ENCODE measurements at regions not wholly inside any gene's neighbourhood (a gene's known extent, or its start where the extent isn't known, plus 50 kb on each side); places are given as distances from the start of the nearest gene placed in this dataset.

- Histone ChIP-seq H3K9me3 (ENCODE audit: control insufficient read depth, insufficient read depth, low read length) (no peaks in the 10 kb centered on the region), H3K27ac (ENCODE audit: low read depth, low read length) (no peak overlapping the region), H3K4me2 (ENCODE audit: low read length) (no peak overlapping the region), H3K36me3 (ENCODE audit: control insufficient read depth, low read length) (no peaks in the 10 kb centered on the region), H4K20me1 (ENCODE audit: control insufficient read depth, insufficient read depth, low read depth, low read length) (no peaks in the 10 kb centered on the region), H3F3A (ENCODE audit: control insufficient read depth, insufficient read depth) (no peaks in the 10 kb centered on the region), H3K4me1 (ENCODE audit: control insufficient read depth, low read length) (no peaks in the 10 kb centered on the region), H3K9me2 (replicated peaks; ENCODE audit: control insufficient read depth, low read length) (no peaks in the 10 kb centered on the region), H3K79me2 (ENCODE audit: control insufficient read depth, low read length) (no peaks in the 10 kb centered on the region), H3K27me3 (ENCODE audit: control insufficient read depth, low read length) (peaks cover 25% of the 10 kb centered on the region), H3K4me3 (ENCODE audit: low read length) (no peak overlapping the region)
- no peak for TF ChIP-seq EZH2phosphoT487 (IDR thresholded peaks at IDR 0.05; ENCODE audit: borderline replicate concordance, low read length)
- TF ChIP-seq, protein P1, sequence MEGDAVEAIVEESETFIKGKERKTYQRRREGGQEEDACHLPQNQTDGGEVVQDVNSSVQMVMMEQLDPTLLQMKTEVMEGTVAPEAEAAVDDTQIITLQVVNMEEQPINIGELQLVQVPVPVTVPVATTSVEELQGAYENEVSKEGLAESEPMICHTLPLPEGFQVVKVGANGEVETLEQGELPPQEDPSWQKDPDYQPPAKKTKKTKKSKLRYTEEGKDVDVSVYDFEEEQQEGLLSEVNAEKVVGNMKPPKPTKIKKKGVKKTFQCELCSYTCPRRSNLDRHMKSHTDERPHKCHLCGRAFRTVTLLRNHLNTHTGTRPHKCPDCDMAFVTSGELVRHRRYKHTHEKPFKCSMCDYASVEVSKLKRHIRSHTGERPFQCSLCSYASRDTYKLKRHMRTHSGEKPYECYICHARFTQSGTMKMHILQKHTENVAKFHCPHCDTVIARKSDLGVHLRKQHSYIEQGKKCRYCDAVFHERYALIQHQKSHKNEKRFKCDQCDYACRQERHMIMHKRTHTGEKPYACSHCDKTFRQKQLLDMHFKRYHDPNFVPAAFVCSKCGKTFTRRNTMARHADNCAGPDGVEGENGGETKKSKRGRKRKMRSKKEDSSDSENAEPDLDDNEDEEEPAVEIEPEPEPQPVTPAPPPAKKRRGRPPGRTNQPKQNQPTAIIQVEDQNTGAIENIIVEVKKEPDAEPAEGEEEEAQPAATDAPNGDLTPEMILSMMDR (IDR thresholded peaks at IDR 0.05; ENCODE audit: low read depth, low read length, poor library complexity, severe bottlenecking): no peak
These were observed 179.1 kb downstream of the ZFP36L2 start for GRCh38 chr2:43047187-43047780.

- H3K27ac ChIP-seq (ENCODE audit: low read depth, low read length): no peak overlapping the region
- no peaks in the 10 kb centered on the region for H3K9me3 ChIP-seq (ENCODE audit: control insufficient read depth, insufficient read depth, low read length)
- no peak for TF ChIP-seq EZH2phosphoT487 (IDR thresholded peaks at IDR 0.05; ENCODE audit: borderline replicate concordance, low read length)
- TF ChIP-seq, protein P1 (IDR thresholded peaks at IDR 0.05; ENCODE audit: low read depth, low read length, poor library complexity, severe bottlenecking): no peak
- H3K4me1 ChIP-seq (ENCODE audit: control insufficient read depth, low read length): no peaks in the 10 kb centered on the region
- H3K9me2 ChIP-seq (replicated peaks; ENCODE audit: control insufficient read depth, low read length): no peaks in the 10 kb centered on the region
- no peaks in the 10 kb centered on the region for H3K79me2 ChIP-seq (ENCODE audit: control insufficient read depth, low read length)
- no peaks in the 10 kb centered on the region for H3F3A ChIP-seq (ENCODE audit: control insufficient read depth, insufficient read depth)
- H3K4me2 ChIP-seq (ENCODE audit: low read length): no peak overlapping the region
- H3K4me3 ChIP-seq (ENCODE audit: low read length): no peak overlapping the region
- no peaks in the 10 kb centered on the region for H3K36me3 ChIP-seq (ENCODE audit: control insufficient read depth, low read length)
- no peaks in the 10 kb centered on the region for H4K20me1 ChIP-seq (ENCODE audit: control insufficient read depth, insufficient read depth, low read depth, low read length)
- peaks cover 19% of the 10 kb centered on the region for H3K27me3 ChIP-seq (ENCODE audit: control insufficient read depth, low read length)
These were observed 180.5 kb downstream of the ZFP36L2 start for GRCh38 chr2:43045866-43046265.

- no peaks in the 10 kb centered on the region for H3K36me3 ChIP-seq (ENCODE audit: control insufficient read depth, low read length)
- no peaks in the 10 kb centered on the region for H3K4me1 ChIP-seq (ENCODE audit: control insufficient read depth, low read length)
- no peaks in the 10 kb centered on the region for H3K9me3 ChIP-seq (ENCODE audit: control insufficient read depth, insufficient read depth, low read length)
- peaks cover 8% of the 10 kb centered on the region; the same call in 1 of the 2 replicates for H3K27me3 ChIP-seq (ENCODE audit: control insufficient read depth, low read length)
- H4K20me1 ChIP-seq (ENCODE audit: control insufficient read depth, insufficient read depth, low read depth, low read length): no peaks in the 10 kb centered on the region
- no peaks in the 10 kb centered on the region for H3K9me2 ChIP-seq (replicated peaks; ENCODE audit: control insufficient read depth, low read length)
- no peak overlapping the region for H3K4me3 ChIP-seq (ENCODE audit: low read length)
- H3K4me2 ChIP-seq (ENCODE audit: low read length): no peak overlapping the region
- no peaks in the 10 kb centered on the region for H3K79me2 ChIP-seq (ENCODE audit: control insufficient read depth, low read length)
- H3F3A ChIP-seq (ENCODE audit: control insufficient read depth, insufficient read depth): no peaks in the 10 kb centered on the region
- H3K27ac ChIP-seq (ENCODE audit: low read depth, low read length): no peak overlapping the region
- TF ChIP-seq, protein P1 (IDR thresholded peaks at IDR 0.05; ENCODE audit: low read depth, low read length, poor library complexity, severe bottlenecking): no peak
- no peak for TF ChIP-seq EZH2phosphoT487 (IDR thresholded peaks at IDR 0.05; ENCODE audit: borderline replicate concordance, low read length)
These were observed 182.2 kb downstream of the ZFP36L2 start for GRCh38 chr2:43044093-43044681.
